HL-60/S4 treated with phorbol 12-myristate 13-acetate at 8.2 ng/mL for 4 days and 3 days (cell line): ENCODE measurements at regions not wholly inside any gene's neighbourhood (a gene's known extent, or its start where the extent isn't known, plus 50 kb on each side); places are given as distances from the start of the nearest gene placed in this dataset.

Source experiments
- in situ Hi-C: fragments of 300-500 bp; cut with MboI; formaldehyde crosslinking; loops from 2 replicates; pipeline ENCODE4 v1.15.0; 2022; ENCODE audit warnings: low sequenced_read_pairs

DNA sequence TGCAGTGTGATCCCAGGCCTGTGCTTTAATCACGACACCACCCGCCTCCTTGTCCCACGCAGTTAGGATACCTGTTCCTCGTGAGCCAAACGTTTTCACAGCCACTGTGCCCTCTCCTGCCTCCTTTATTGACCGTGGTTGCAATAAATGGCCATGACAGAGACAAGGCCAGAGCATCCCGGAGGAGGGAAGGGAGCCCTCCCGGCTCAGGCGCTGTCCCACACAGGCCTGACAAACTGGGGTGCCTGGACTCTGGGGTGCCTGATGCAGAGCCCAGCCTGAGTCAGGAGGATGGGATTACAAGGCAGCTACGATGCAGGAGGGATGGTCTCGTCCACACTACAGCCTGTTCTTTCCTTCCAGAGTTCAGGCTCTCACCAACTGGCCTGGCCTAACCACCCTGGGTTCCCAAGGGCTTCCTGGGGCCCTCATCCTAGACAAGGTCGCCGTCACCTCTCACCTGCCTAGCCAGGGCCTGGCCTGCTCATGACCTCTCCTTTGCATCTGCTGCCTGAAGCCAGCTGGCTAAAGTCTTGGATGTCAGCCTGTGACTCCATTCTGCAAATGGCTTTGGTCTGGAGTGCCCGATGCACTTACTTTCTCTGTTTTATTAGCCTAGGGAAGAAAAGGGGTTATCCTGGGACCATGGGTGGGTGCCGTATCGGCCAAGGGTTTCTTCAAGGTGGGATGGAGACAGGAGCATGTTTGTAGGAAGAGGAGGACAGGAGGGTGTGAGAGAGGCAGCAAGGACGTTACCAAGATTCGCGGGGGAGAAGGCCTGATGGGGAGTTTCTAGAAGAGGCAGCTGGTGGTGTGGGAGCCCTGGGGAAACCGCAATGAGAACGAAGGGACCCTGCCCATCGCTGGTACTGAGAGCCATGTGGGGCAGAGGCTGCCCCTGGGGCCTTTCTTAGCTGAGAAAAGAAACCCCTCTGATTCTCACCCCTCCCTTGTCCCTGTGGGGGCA lies 234.3 kb upstream of the TNRC6C start:
- in situ Hi-C loops = no loop called here

DNA sequence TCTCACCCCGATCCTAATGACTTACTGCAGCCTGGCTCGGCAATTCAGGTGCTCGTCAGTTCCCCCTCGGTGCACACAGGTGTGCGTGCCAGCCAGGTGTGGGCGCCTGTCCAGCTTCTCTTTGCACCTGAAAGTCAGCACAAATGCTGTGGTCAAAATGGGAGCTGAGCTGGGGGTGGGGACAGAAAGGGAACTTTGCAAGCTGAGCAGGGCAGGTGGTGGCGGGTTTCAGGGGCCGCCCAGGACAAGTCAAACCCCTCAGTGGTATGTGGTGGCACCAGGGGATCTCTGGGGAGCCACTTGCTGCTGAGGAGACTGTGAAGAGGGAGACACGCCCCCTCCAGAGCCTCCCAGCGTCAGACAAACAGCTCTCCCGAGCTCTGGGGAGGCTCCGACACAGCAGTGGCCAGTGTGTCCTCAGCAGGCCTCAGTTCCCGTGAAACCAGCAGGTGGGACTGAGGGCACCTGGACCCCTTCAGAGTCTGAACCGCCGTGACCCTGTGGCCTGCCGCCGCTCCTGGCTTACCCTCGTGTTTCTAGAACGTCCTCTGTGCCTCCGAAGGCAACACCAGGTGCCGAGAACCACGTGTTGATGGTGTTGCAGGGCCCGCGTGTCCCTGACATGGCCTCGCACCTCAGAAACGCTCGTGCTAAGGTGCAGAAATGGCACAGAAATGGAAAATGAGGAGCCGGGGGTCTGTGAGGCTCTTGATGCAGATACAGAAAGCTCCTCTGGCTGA lies 233.5 kb upstream of the TNRC6C start:
- in situ Hi-C loops = no loop called here

DNA sequence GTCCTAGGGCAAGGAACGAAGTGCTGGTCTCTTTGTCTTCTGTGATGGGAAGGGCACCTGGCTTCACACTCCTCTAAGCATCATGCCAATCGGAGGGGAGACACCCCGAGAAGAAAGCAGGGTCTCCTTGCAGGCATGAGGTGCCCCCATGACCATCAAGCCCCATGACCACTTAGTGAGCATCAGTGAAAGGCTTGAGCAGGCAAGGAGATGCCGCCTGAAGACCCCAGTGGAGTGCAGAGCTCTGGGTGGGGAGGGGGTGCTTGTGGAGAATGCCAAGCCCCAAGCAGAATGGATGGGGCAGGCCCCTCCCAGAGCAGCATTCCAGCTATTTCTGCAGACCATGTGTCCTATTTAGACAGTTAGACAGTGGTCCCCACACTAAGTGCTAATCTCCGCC lies 232.7 kb upstream of the TNRC6C start:
- in situ Hi-C loops = no loop called here

DNA sequence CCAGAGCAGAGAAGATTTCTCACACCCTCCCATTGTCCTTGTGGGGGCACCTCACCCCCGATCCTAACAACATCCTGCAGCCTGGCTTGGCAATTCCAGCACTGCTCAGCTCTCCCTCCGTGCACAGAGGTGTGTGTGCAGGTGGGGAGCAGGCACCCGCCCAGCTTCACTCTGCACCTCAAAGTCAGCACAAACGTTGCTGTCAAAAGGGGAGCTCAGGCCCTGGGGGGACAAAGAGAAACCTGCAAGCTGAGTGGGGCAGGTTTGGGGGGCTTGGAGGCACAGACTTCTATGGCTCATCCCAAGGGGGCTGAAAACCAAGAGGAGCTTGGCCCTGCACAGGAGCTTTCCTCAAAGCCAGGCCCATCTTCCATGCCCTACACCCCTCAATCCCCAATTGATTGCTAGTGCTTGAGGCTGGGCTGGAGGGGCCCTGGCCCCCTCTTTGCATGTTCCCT lies 231.9 kb upstream of the TNRC6C start:
- in situ Hi-C loops = no loop called here

DNA sequence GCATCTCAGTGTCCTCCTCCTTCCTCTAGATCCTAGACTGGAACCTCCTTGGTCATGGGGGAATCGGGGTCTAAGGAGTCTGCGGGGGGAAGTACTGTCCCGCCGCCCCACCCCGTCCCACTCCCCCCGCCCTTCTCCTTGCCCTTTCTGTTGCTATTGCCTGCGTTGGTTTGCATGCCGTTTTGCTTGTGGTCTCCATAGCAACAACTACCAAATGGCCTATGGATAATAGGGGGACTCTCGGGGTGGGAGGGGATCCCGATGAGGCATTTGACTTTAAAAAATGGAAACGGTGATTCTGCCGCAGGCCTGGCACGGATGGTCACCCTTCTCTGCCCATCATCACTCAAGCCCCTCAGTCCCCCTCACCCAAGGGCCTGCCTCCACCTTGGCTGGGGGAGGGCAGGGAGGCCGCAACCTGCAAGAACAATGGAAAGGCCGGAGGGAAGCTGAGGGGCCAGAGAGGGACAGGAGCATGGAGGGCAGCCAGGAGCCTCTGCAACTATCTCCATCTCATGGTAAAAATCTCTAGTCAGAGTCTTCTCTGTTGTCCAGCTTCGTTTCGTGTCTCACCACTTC lies 231.4 kb upstream of the TNRC6C start:
- in situ Hi-C loops = no loop called here

DNA sequence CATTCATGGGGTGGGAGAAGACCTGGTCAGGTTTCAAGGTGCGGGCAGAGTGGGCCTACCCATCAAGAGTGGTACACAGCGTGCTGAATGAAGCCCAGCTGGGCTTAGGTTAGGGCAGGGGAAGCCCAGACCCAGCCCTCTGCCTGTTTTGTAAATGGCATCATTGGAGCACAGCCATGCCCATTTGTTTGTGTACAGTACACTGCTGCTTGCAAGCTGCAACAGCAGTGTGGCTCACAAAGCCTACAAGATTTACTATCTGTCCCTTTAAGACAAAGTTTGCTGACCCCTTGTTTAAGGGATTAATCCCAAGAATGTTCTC lies 230.1 kb upstream of the TNRC6C start:
- in situ Hi-C loops = no loop called here

DNA sequence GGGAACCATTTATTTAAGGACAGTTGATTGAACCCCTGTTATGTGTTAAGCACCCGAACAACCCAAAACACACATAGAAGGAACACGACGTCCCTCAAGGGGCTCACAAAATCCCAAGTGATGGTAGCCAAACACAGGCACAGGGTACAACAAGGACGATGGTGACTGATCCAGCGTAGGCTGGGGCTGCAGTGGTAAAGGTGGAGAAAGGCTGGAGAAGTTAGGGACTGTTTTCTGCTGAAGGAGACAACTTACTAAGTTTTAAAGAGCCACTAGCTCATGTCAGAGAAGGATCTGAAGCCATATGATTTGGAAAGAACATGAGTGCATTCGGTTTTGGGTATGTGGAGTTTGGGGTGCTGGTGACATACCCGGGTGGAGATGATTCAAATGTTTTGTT lies 229.6 kb upstream of the TNRC6C start:
- in situ Hi-C loops = no loop called here

DNA sequence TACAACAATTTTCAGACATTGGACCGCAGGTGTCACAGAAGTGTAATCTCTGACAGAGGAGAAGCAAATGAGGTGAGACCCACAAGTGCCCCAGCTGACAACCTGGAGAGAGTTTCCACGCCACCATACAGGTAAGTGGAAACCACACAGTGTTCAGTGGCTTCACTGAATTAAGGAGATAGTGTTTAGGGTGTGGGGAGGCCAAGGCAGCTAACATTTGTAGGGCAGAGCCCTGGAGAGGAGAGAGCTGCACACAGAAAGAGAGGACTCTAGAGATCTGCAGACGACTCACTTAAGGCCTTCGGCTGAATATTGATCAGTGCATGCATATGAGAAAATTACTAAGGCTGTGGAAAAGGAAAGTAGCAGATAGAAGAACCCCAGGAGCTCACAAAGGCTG lies 228.9 kb upstream of the TNRC6C start:
- in situ Hi-C loops = no loop called here

DNA sequence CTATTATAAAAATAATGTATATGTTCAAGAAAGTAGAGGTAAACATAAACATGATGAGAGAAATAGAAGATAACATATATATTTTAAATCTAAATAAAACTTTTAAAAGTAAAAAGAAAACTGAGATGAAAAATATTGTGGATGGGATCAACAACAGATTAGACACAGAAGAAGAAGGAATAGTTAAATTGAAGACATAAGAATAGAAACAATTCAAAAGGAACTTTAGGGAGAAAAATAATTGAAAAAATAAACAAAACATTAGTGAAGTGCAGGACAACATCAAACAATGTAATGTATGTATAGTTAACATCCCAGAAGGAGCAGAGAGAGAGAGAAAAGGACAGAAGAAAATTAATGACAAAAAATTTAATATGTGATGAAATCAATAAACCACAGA lies 228.1 kb upstream of the TNRC6C start:
- in situ Hi-C loops = no loop called here

DNA sequence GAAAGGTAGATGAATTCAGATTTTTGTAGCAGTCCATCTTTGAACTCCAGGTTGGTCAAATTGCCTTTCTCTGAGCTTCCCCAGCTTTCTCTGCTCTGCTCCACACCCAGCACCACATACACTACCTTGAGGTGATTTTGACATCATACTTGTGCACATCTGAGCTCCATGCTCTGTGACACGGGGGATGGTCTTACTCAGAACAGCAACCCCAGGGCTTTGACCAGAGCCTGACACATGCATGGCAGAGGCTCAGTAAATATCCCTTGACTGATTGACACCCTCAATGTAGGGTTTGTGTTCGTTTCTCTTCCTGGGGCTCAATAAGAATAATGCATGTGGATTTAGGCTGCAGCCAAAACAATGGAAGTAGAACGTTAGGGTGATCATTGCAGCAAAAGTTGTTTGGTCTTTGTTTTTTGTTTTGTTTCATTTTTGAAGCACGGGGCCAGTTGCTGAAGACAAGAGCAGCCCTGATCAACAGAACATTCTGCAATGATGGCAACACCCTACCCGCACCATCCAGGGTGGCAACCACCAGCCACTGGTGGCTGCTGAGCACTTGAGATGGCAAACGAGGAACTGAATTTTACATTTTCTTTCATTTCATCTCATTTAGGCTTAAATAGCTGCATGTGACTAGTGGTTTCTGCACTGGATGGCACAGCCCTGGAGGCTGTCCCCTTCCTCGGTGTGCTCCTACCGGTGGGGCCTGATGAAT lies 224.8 kb upstream of the TNRC6C start:
- in situ Hi-C loops = no loop called here

DNA sequence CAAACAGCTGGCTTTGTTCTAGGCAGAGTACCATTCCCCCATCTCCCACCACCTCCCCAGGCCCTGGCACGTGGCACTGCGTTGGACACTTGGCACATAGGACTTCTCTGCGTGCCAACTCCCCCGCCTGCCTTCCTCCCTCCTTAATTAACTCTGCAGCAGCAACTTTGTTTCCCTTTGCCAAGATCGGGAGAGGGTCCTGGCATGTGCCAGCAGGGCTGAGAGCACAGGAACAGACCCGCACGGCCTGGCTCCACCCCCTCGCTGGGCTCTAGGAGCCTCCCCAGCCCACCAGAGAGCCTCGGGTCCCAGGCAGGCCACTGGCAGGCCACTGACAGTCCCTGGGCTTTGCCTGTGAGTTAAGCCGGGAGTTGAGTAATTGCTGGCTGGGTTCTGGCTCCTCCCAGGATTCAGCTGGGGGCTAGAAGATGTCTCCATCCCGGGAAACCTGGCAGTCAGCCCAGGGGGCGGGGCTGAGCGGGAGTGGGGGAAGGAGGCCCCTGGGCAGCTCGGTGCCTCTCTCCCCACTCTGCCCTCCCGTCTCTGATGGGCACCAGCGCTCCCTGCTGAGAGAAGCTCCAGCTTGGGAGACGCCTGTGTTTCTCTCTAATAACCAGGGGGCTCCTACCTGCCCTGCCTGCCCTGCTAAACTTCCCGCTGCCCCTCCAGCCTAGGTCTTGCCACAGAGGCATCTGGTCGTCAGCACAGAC lies 224.0 kb upstream of the TNRC6C start:
- in situ Hi-C loops = no loop called here

DNA sequence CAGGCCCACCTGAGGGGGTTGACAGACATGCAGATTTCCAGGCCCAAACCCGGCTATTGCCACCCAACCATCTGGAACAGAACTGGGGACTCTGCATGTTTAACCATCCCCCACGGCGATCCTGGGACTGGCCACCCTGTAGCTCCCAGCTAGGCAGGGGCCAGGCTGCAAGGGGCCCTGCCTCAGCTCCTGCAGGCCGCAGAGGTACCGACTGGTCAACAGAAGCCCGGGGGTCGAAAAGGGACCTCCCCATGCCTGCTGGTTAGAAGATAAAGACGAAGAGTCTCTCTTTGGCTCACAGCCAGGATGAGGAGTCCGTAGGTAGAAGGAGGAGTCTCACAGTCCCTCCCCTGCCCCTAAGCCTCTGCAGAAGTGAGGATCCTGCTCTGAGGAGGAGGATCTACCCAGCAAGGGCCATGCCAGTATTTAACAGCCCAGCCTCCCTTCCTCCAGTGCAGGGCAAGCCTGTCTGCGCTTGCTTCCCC lies 223.4 kb upstream of the TNRC6C start:
- in situ Hi-C loops = no loop called here

DNA sequence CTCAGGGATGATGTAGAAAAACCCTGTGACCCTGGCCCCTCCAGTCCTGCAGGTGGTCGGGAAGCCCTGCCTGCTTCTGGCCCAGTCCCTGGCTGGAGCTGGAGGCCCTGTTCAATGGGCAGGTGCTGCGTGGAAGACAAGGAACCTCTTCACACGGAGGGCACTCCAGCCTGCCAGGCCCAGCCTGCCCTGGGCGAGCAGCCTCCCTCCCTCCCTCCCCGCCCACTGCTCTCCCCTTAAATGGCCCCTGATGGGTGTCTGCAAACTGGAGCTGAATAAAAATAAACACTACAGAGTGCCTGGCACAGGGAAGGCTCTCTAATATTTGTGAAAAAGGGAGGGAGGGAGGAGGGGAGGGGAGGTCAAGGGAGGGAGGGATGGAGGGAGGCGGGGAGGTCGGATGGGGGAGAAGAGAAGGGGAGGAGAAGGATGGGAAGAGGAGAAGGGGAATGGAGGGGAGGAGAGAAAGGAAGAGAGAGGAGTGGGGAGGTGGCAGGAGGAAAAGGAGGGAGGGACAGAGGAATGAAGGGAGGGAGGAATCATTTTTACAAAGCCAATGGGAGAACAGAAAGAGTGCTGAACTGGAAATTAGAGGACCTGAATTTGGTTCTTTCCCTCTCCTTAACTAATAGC lies 222.8 kb upstream of the TNRC6C start:
- in situ Hi-C loops = no loop called here

DNA sequence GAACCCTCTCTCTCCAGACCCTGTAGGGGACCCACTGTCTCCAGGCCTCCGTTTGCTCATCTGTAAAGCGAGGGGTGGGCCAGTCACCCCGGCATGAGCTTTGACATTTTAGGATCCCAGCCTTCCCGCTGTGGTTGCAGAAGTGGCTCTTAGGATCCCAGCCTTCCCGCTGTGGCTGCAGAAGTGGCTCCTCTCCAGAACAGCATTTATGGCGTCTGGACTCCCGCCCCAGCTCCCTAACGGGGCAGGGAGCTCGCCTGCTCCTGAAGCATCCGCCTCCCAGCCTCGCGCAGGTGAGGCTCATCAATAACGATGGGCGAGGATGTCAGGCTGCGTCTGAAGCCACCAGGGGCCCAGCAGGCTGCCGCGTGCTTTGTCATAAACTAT lies 222.3 kb upstream of the TNRC6C start:
- in situ Hi-C loops = no loop called here

DNA sequence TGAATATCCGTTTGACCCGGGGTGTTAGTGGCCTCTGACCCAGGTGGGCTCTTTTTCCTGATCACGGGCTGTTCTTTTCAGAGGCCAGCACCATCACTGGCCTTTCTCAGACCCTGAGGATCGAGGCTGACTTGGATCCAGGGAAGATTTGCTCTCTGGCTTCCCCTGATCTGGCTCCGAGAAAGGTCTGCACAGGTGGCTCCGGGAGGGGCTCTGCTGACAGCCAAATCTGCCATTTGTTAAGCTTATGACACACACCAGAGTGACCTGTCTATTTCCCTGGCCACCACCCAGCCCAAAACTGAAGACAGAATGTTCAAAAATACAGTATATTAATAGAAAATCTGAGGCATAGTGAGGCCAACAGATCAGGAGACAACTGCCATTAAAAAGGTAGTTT lies 221.8 kb upstream of the TNRC6C start:
- in situ Hi-C loops = no loop called here

DNA sequence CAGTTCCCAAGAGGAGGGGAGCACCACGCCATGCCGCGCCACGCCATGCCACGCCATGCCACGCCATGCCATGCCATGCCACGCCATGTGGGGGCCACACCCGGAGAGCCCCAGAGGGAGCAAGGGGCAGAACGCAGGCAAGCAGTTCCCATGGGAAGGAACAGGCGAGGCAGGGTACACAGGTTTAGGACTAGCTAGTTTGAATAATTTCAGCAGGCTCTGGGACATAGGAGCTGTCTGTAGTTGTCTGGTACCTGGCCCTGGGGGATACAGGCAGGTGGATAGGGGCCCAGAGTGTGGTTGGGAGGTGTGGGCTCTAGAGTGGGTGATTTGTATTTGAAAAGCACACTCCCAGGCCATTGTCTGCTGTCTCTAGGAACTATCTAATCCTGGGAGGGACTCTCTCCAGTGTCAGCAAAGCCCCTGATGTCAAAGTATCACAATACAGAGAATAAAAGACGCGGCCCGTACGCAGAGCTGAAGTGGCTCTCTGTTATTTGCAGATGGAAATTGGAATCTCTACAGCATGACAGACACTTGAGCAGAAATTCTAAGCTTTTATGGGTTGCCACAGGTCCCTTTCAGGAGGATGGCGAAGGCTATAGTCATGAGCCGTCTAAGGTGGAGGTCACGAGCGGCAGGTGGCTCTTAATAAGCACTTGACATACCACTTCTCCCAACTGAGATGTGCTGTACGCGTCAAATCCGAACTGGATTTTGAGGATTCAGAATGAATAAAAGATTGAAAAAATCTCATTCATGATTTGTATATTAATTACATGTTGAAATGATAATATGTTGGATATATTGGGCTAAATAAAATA lies 220.8 kb upstream of the TNRC6C start:
- in situ Hi-C loops = no loop called here

DNA sequence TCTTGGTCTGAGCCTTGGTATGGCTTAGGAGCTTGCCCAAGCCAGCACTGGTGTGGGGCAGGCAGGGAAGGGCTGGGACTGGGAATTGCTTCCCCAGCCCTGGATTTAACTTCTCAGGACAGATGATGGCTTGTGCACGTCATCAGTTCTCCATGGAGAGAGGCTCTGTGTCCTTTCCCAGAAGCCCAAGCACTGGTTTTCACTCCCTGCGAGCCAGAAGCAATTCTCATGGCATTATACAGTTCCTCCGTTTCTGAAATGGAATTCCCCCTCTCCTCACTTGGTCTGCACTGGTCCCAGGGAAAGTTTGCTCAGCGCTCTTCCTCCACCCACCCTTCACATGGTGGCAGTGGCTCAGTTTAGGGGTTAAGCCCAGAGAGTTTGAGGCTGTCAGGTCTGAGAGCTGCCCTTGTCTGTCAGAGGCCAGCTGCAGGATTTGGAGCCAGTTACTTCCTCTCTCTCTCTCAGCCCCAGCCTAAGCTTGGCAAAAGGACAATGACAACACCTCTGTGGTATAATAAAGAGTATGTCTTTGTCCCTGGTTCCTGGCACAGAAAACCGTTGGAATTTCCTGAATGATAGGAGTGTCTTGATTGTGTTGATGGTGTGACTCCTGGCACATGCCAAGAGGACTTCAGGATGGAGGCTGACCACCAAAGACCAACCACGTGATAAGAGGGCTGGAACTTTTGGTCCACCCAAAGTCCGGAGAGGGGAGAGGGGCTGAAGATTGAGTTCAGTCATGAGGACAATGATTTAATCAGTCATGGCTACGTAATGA lies 219.6 kb upstream of the TNRC6C start:
- in situ Hi-C loops = no loop called here

DNA sequence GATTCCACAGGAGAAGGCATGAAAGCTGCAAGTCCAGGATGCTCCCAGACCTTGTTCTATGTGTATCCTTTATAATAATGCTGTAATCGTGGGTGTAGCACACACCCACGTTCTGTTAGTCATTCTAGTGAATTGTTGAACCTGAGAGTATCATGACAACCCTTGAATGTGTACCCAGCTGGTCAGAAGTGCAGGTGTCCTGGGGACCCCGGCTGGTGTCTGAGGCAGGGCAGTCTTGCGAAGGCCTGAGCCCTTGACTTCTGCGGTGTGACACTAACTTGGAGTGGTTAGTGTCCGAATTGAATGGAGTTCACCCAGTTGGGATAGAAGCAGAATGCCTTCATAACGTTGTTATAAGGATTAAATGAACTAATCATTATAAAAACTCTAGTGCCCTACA lies 218.0 kb upstream of the TNRC6C start:
- in situ Hi-C loops = no loop called here
